ENCODE measurements at regions not wholly inside any gene's neighbourhood (a gene's known extent, or its start where the extent isn't known, plus 50 kb on each side); places are given as distances from the start of the nearest gene placed in this dataset.

DNA sequence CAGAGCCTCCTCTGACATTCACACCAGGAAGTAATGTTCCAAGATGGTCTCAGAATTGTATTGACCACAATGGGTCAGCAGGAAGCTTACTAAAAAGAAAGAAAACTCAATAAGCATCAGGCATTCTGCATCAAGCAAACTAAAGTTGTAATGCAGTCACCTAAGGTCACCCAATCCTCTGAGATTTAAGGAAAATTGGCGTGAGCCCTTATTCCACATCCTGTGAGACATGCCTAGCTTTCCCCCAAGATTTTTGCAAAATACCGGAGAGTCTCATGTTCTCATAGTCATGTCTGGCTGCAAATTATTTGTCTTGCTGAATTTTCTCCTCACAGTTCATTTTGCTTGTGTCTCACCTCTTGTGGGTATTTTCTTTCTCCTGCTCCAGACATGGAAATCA is 417.1 kb upstream of the SOX9 start:
- DNase-seq (ENCODE audit: low spot score) (no peak), ATAC-seq (no peak)
- intact Hi-C loops (cut with DNase I) = no loop called here

DNA sequence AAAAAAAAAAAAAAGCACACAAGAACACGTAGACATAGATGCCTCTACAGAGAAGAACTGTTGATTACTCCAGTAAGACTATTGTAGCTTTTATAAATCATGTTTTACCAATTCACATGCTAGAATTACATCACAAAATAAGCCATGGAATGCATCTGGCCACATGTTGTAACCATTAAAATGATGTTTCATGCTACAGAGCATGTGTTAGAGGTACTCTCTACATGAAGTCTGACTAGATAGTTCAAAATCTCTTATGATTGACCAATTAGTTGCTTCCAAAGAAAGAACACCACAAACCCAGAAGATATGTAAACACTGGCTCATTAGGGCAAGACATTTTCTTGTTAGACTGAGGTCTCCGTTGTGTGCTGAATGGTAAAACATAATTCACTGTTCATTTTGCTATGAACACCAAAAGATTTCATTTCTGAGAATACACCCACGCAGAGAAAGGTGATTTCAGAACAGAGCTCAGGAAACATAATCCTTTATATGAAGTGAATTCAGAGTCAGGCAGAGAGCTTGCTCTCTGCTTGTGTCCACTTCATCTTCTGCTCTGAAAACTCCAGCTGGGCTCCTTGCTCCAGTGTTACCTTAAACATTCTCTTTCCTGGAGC is 411.4 kb upstream of the SOX9 start:
- intact Hi-C loops (cut with DNase I) = no loop called here
- no peak for DNase-seq (ENCODE audit: low spot score)
- no peak for ATAC-seq

GRCh38 chr17:71709946-71710345 is 410.9 kb upstream of the SOX9 start:
- intact Hi-C loops (cut with DNase I) = no loop called here
- ATAC-seq = no peak
- no peak for DNase-seq (ENCODE audit: low spot score)

DNA sequence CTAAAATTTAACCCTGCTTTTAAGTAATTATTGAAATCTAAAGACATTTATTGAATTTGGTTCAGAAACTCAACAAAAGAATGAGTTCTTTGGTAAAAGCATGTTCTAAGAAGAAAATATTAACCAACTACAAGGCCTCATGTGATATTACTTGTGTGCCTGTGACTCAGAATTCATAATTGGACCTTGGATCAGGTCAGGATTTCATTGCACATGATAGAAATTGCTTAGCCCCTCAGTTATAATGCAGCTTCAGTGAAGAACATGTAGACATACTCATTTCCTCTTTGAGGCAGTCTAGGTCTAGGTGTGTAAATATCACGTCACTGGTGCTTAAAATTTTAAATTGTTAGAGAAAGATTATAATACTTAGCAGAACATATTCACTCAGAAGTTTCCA is 410.0 kb upstream of the SOX9 start:
- no peak for ATAC-seq
- intact Hi-C loops (cut with DNase I) = no loop called here

GRCh38 chr17:71713846-71714245 is 407.0 kb upstream of the SOX9 start:
- intact Hi-C loops (cut with DNase I) = no loop called here
- no peak for ATAC-seq

More for the DNA sequence above, 410.0 kb upstream of the SOX9 start:
- DNase-seq (ENCODE audit: low spot score) = no peak

GRCh38 chr17:71724339-71724738 is 396.5 kb upstream of the SOX9 start:
- ATAC-seq = no peak
- no peak for DNase-seq (ENCODE audit: low spot score)
- intact Hi-C loops (cut with DNase I) = no loop called here

More at GRCh38 chr17:71713846-71714245, 407.0 kb upstream of the SOX9 start:
- DNase-seq (ENCODE audit: low spot score) = no peak

DNA sequence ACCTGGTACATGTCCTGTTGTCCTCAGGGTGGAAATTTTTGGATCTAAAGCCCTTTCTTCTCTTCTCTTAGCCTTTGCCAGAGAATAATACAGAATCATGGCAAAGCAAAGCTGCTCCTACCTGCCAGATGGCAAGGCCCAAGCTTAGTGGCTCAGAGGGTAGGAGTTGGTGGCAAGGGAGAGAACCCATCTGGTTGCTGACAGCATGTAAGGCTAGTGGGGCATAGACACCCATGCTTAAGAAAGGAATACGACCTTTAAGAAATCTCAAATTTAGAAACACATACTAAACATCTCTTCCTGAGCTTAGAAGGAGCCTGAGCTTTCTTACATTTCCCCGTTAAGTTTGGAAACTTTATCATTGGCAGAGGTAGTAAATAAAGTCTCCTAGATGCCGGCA is 395.0 kb upstream of the SOX9 start:
- ATAC-seq (no peak), DNase-seq (ENCODE audit: low spot score) (no peak)
- intact Hi-C loops (cut with DNase I) = no loop called here

DNA sequence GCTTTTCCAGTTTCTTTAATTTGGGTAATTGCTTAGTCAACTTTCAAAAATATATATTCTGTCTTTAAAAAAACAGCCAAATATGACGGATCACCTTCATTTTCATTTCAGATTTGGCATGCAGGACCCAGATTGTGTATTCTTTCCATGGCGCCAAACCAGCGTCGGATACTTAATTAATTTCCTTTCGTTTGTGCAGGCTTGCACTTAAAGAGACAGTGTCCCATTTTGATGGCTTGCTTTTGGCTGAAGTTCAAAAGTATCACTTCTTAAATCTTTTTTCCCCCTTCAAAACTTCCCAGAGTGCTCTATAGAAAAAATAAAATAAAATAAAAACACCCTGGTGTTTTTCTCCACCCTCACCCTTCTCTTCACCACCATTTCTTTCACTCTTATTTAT is 394.5 kb upstream of the SOX9 start:
- DNase-seq (ENCODE audit: low spot score) = no peak
- intact Hi-C loops (cut with DNase I) = no loop called here
- ATAC-seq = no peak

DNA sequence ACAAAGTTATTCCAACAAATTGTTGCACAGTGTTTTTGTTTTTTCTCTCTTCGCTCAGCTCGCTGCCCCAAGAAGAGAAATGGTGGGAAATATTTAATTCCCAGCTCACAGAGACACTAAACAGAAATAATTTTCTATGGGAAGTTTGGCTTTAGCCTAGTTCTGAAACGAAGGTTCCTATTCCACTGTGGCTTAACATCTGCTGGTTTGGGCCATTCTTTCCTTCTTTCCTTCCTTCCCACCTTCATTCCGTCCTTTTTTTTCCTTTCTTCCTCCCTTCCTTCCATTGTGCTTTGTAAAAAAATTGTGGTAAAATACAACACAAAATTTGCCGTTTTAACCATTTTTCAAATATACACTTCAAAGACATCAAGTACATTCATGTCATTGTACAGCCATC is 393.5 kb upstream of the SOX9 start:
- intact Hi-C loops (cut with DNase I) = no loop called here
- ATAC-seq = no peak
- DNase-seq (ENCODE audit: low spot score) = no peak

DNA sequence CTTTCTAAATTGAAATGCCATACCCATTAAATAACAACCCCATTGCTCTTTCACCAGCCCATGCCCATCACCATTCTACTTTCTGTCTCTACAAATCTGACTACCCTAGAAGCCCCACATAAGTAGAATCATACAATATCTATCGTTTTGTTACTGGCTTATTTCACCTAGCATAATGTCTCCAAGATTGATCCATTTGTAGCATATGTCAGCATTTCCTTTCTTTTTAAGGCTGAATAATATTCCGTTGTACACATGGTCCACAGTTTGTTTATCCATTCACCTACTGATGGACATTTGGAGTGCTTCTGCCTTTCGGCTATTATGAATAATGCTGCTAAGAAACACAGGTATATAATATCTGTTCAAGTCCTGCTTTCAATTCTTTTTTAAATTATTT is 393.1 kb upstream of the SOX9 start:
- no peak for ATAC-seq
- intact Hi-C loops (cut with DNase I) = no loop called here

DNA sequence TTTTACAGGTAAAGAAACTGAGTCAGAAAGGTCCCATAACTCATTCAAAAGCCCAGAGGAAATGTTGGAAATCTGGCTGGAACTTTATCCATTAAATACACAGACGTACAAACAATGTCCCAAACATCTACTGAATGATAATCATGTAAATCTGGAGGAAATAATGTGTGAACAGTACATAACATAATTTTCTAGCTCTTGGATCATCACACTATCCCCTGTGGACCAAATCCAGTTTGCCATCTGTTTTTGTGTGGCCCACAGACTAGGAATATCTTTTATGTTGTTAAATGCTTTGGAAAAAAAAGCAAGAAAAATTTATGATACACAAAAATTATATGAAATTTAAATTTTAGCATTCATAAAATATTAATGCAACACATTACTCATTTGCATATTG is 389.9 kb upstream of the SOX9 start:
- DNase-seq (ENCODE audit: low spot score) (no peak), ATAC-seq (no peak)
- intact Hi-C loops (cut with DNase I) = no loop called here

More for the DNA sequence above, 393.1 kb upstream of the SOX9 start:
- no peak for DNase-seq (ENCODE audit: low spot score)

- intact Hi-C loops (cut with DNase I) = no loop called here
- DNase-seq (ENCODE audit: low spot score) (no peak), ATAC-seq (no peak)
Measured at GRCh38 chr17:71735893-71736292, 384.9 kb upstream of the SOX9 start.

DNA sequence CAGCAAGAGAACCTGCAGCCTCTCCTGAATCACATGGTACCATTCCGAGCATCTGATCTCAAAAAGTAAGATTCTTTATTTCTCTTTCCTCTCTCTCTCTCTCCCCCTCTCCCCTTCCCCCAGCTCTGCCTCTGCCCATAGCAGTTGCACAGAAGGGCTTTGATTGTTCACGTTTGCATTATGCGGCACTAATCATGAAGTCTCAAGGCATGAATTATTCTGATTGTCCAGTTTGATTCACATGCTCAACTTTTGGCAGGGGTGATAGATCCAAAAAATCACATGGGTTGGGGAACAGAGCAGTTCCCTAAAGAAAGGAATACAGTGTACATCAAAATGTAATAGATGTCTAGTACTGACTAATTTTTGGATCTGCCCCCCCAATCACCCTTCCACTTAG is 380.0 kb upstream of the SOX9 start:
- no peak for ATAC-seq
- intact Hi-C loops (cut with DNase I) = no loop called here
- no peak for DNase-seq (ENCODE audit: low spot score)

- ATAC-seq = no peak
- DNase-seq (ENCODE audit: low spot score) = no peak
- intact Hi-C loops (cut with DNase I) = no loop called here
Measured at GRCh38 chr17:71741836-71742235, 379.0 kb upstream of the SOX9 start.

DNA sequence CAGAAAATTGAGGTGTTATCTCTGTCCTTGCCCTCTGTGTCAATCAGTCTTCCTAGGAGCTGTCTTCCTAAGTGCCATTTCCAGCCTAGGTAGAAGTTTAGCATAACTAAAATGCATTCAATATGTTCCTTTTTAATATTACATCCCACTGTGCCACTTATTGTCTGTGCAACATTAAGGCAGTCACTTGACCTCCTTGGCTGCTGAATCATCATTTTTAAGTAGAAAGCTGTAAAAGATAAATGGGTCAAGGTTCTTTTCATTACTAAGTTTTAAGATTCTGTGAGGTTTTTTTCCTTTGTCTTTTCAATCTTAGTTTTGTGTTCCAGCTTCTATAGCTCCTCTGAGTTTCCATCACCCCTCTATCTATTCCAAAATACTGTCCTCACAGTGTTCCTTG is 371.9 kb upstream of the SOX9 start:
- ATAC-seq (no peak), DNase-seq (ENCODE audit: low spot score) (no peak)
- intact Hi-C loops (cut with DNase I) = no loop called here

- no peak for DNase-seq (ENCODE audit: low spot score)
- intact Hi-C loops (cut with DNase I) = no loop called here
- no peak for ATAC-seq
Measured at GRCh38 chr17:71753070-71753469, 367.8 kb upstream of the SOX9 start.

- DNase-seq (ENCODE audit: low spot score) (no peak), ATAC-seq (no peak)
- intact Hi-C loops (cut with DNase I) = no loop called here
Measured at GRCh38 chr17:71757156-71757555, 363.7 kb upstream of the SOX9 start.

DNA sequence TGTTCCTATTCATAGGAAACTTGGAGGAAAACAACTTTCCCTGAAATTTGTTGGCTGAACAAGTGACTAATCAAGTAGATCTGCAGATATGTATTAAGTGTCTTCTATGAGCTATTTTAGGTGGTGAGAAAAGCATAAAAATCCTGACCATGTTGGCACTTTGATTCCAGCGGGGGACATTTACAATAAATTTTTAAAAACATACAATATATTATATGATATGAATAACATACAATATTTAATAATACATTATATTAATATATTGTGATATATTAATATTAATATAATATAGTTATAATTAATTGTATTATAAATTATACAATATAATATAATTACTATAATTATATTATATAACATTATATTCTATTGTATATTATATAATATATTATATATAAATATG is 362.9 kb upstream of the SOX9 start:
- ATAC-seq (no peak), DNase-seq (ENCODE audit: low spot score) (no peak)
- intact Hi-C loops (cut with DNase I) = no loop called here

DNA sequence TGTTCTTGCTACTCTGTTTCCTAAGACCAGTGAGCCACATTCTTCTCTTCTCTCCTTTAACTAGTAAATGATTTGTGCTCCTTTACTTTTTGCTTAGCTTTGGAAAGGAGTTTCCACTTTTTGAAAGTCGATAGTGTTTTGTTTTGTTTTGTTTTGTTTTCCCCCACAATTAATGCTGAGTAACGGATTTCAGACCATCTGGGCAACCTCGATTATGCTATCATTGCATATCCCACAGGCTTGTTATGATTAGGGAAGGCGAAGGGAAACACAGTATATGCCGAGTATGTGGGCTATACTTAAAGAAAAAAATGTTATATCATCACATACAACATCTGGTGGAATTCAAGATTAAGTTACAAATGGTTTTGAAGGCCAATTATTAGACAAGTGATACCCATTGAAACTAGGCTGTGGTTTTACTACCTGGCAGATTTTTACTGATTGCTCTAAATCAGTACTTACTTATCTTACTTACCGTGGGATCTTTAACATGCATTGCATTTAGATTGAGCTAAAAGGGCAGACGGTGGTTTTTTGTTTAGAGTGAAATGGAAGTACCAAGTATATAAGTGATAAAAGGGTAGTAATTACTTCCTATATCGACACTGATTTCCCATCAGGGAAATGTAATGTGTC is 361.3 kb upstream of the SOX9 start:
- ATAC-seq = no peak

DNA sequence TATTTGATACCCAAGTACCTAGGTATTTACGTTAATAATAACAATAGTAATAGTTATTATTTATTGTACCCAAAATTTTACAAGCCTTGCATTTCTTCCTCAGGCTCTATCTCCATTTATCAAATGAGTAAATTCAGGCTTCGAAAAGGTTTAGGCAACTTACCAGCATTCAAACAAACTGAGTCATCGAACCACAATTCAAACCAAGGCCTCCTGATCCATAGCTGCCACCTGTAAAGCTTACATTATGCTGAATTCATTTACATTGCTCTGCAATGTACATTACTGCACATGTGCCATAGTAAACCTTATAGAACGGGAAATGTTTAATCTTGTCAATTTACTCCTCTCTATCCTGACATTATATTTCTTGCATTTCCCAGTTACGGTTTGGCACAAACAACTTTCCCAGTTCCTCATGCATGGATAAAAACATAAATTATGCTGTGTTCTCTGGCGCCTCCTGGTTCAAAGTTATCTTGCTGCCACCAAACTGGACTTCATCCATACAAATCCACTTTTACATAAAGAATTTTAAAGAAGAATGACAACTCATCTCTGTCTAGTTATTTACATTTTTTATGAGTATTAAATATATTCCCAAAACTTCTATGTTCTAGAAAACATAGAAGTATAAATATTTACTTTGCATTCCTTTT is 360.6 kb upstream of the SOX9 start:
- DNase-seq (ENCODE audit: low spot score) (no peak), ATAC-seq (no peak)
- intact Hi-C loops (cut with DNase I) = loop anchor here (5.0 kb wide), 1 partner anchor 1907 kb away; no protein-coding TSS in a partner anchor

More for the DNA sequence above, 361.3 kb upstream of the SOX9 start:
- no peak for DNase-seq (ENCODE audit: low spot score)
- intact Hi-C loops (cut with DNase I) = loop anchor here (5.0 kb wide), 1 partner anchor 1908 kb away; no protein-coding TSS in a partner anchor

Data from sciatic nerve (tissue), 2 donors.